ENCODE measurements at regions not wholly inside any gene's neighbourhood (a gene's known extent, or its start where the extent isn't known, plus 50 kb on each side); places are given as distances from the start of the nearest gene placed in this dataset.

- no peak overlapping the region for H3K27ac Mint-ChIP-seq
- no peaks in the 10 kb centered on the region for H3K4me1 Mint-ChIP-seq (ENCODE audit: low read depth)
- no peak for ATAC-seq (ENCODE audit: poor library complexity)
- Histone ChIP-seq H3K4me3 (ENCODE audit: low read length) (no peak overlapping the region), H3K9me3 (ENCODE audit: control insufficient read depth in 1 of 2, insufficient read depth in 1 of 2, low read length in 2 of 2) (no peaks in the 10 kb centered on the region), H3K27ac (ENCODE audit: low read depth in 1 of 2, low read length in 2 of 2) (no peak overlapping the region), H3K27me3 (ENCODE audit: control insufficient read depth in 1 of 2, insufficient read depth in 2 of 2, low read length in 2 of 2) (no peaks in the 10 kb centered on the region), H3K36me3 (ENCODE audit: insufficient read depth, low read length) (no peaks in the 10 kb centered on the region), H3K4me1 (ENCODE audit: insufficient read depth, low read length) (no peaks in the 10 kb centered on the region)
- H3K4me3 Mint-ChIP-seq, result no peak overlapping the region
- intact Hi-C loops (cut with DNase I, micrococcal nuclease), result no loop called here
- peaks cover 5% of the 10 kb centered on the region for H3K9me3 Mint-ChIP-seq
- ChIA-PET CTCF (no interaction called here), POLR2A (no interaction called here)
- H3K27me3 Mint-ChIP-seq, result no peaks in the 10 kb centered on the region
- no peak for TF ChIP-seq CTCF (IDR thresholded peaks at IDR 0.05)
- DNase-seq, result no peak
- H3K36me3 Mint-ChIP-seq (ENCODE audit: low read depth), result no peaks in the 10 kb centered on the region
These were observed 238.6 kb downstream of the TFAP2B start for GRCh38 chr6:51057296-51057695.

- peaks cover 5% of the 10 kb centered on the region for H3K9me3 Mint-ChIP-seq
- no peaks in the 10 kb centered on the region for H3K9me3 ChIP-seq (ENCODE audit: control insufficient read depth in 1 of 2, insufficient read depth in 1 of 2, low read length in 2 of 2)
- intact Hi-C loops (cut with DNase I, micrococcal nuclease), result no loop called here
- no peaks in the 10 kb centered on the region for H3K36me3 Mint-ChIP-seq (ENCODE audit: low read depth)
- POLR2A ChIA-PET, result no interaction called here
- no peak overlapping the region for H3K4me3 Mint-ChIP-seq
- no peak for TF ChIP-seq CTCF (IDR thresholded peaks at IDR 0.05)
- CTCF ChIA-PET, result no interaction called here
- no peak overlapping the region for H3K27ac Mint-ChIP-seq
- no peak overlapping the region for H3K4me3 ChIP-seq (ENCODE audit: low read length)
- ATAC-seq (ENCODE audit: poor library complexity), result no peak
- no peak overlapping the region for H3K27ac ChIP-seq (ENCODE audit: low read depth in 1 of 2, low read length in 2 of 2)
- no peaks in the 10 kb centered on the region for H3K27me3 Mint-ChIP-seq
- no peaks in the 10 kb centered on the region for H3K4me1 ChIP-seq (ENCODE audit: insufficient read depth, low read length)
- H3K4me1 Mint-ChIP-seq (ENCODE audit: low read depth), result no peaks in the 10 kb centered on the region
- no peaks in the 10 kb centered on the region for H3K36me3 ChIP-seq (ENCODE audit: insufficient read depth, low read length)
- no peaks in the 10 kb centered on the region for H3K27me3 ChIP-seq (ENCODE audit: control insufficient read depth in 1 of 2, insufficient read depth in 2 of 2, low read length in 2 of 2)
- DNase-seq, result no peak
These were observed 241.6 kb downstream of the TFAP2B start for GRCh38 chr6:51060262-51060762.

GRCh38 chr6:51062166-51062722 is 243.6 kb downstream of the TFAP2B start:
- ChIA-PET POLR2A (no interaction called here), CTCF (no interaction called here)
- H3K4me3 ChIP-seq (ENCODE audit: low read length), result no peak overlapping the region
- H3K9me3 ChIP-seq (ENCODE audit: control insufficient read depth in 1 of 2, insufficient read depth in 1 of 2, low read length in 2 of 2), result no peaks in the 10 kb centered on the region
- Mint-ChIP-seq H3K4me3 (no peak overlapping the region), H3K27me3 (no peaks in the 10 kb centered on the region), H3K4me1 (ENCODE audit: low read depth) (no peaks in the 10 kb centered on the region), H3K9me3 (peaks cover 3% of the 10 kb centered on the region), H3K27ac (no peak overlapping the region), H3K36me3 (ENCODE audit: low read depth) (no peaks in the 10 kb centered on the region)
- DNase-seq (no peak), ATAC-seq (ENCODE audit: poor library complexity) (no peak)
- H3K36me3 ChIP-seq (ENCODE audit: insufficient read depth, low read length), result no peaks in the 10 kb centered on the region
- intact Hi-C loops (cut with DNase I, micrococcal nuclease), result no loop called here
- no peak overlapping the region for H3K27ac ChIP-seq (ENCODE audit: low read depth in 1 of 2, low read length in 2 of 2)
- no peak for TF ChIP-seq CTCF (IDR thresholded peaks at IDR 0.05)
- H3K4me1 ChIP-seq (ENCODE audit: insufficient read depth, low read length), result no peaks in the 10 kb centered on the region
- no peaks in the 10 kb centered on the region for H3K27me3 ChIP-seq (ENCODE audit: control insufficient read depth in 1 of 2, insufficient read depth in 2 of 2, low read length in 2 of 2)

All from CD4-positive, alpha-beta T cell (primary cell).